Dermis blood vessel endothelial cell (primary cell): ENCODE measurements at regions not wholly inside any gene's neighbourhood (a gene's known extent, or its start where the extent isn't known, plus 50 kb on each side); places are given as distances from the start of the nearest gene placed in this dataset.

Experiments
- DNase-seq: peaks from one replicate; pipeline ENCODE4 v3.0.0; 2010

DNA sequence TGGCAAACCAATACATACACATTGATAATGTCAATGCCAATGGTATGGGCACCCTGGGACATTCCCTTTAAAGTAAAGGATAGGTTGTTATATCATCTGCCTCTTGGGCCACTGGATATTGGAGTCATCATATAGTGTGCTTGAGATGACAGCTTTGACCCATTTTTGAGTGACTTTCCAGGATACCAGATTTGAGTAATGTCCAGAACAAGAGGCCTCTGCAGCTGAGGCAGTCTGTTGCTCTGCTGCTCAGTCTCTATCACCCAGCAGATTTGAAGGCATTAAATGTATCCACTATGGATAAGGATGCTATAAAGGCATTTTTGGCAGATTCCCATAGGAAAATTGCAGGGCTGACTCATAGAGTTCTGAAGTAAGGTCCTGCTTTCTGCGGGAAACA, 525.6 kb upstream of the SEMA6A start:
- no peak for DNase-seq

DNA sequence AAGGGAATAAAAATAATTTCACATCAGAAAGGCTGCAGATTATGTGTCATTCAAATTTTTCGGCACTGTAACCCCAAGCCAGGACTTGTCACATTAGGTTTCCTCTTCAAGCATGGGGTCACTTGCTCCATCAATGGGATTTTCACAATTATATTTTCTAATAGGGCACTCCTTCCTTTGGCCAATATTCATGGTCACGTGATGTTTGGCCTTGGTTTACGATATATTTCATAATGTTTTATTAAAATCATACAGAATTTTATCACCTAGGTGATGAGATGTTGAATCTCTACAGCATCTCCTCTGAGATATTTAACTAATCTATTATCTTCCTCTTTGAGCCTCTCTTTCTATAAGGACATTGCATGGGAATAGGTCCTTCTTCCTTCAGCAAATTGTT, 523.5 kb upstream of the SEMA6A start:
- DNase-seq = no peak

DNA sequence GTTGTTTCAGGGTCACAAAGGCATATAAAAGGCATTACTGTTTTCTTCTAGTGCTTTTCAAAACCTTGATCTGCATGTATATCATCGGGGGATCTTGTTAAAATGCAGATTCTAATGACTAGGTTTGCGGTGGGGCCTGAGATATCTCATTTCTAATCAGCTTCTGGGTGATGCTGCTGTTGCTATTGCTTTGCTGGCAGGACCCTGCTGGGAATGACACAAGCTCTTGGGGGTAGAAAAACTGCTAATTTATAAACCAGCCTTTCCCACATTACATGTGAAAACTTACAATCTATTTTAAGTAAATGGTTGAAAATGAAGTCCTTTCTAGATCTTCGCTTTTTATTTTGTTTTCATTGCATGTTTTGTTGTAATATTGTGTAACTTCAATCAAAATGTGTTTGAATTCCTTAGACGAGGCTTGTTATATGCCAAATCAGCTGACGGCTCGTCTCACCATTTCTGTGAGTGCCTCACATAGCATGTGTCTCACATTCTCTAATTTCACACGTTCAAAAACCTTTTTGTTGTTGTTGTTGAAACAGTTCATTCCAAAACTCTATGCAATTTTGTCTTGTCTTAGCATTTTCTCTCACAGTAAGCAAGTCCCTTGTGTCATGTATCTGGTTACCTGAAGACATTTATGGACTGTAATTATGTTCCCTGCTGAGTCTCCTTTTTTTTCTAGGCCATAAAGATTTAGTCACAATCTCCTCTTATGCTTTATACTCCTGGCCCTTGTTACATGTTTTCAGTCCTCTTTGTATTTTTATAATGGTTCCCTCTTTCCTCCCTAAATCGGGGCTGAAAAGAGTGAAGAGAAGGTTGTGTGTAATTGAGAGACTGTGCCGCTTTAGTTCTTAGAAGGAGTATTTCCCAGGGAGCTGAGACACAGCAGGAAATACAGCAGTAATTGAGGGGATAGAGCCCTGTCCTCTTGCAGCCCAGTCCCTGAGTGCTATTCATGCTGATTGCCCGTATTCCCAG, 521.0 kb upstream of the SEMA6A start:
- DNase-seq = no peak

DNA sequence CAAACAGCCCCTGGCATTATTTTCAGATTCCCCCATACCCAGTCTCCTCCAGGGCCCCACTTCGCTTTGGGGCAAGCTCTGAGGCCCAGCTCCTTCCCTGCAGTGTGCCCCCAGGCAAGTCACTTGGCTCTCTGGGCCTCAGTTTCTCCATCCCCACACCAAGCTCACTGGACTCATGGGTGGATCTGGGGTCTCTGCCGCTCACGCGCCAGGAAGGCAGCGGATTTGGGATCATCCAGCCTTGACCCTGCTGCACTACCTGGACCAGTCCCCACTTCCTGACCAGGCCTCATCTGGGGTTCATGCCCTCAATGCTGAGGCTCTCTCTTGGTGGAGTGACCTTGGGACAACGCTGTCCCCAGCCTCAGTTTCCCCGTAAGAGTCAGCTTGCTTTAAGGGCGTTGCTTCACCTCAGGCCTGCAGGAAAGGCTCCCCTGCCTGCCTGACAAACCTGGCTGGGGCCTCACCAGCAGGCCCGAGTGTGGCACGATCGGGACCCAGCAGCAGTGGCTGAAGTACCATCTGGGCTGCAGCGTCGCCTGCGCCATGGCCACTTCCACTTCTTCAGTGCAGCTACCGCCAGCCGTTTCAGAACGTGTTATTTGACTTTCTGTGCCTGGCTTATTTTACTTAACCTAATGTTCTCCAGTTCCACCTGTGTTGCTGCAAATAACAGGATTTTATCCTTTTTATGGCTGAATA, 519.6 kb upstream of the SEMA6A start:
- DNase-seq = no peak

DNA sequence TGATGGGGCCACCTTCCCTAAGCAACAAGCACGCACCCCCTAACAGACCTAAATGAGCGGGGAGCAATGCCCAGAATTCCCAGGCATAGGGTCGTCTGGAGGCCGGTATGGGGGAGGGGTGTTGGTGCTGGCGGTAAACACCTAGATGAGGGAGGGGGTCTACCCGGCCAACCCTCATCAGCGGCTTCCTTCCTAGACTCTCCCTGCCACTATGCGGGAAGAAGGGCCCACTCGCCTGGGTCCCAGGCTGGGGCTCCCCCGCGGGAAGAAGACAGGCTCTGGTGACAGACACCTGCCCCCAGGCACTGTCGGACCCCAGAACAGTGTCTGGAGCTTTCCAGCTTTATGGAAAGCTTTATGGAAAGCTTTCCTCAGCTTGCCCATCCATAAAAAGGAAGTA, 519.0 kb upstream of the SEMA6A start:
- DNase-seq = no peak

DNA sequence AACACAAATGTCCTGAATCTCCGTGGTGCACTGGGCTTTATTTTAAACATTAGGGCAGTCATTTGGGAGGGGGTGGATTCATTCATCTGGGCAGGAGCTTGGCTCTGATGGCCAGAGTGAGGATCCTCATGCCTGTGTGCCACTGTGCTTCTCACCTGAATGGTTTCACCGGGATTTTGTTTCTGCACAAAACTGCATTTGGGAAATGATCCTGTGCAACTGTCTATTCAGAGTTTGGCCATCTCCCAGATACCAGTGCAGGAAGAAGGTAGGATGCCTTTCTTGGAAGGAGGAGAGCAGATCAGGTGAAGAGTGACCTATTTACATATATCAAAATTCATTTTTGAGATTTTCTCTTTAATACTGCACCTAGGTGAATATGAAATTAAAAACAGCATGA, 514.4 kb upstream of the SEMA6A start:
- no peak for DNase-seq

DNA sequence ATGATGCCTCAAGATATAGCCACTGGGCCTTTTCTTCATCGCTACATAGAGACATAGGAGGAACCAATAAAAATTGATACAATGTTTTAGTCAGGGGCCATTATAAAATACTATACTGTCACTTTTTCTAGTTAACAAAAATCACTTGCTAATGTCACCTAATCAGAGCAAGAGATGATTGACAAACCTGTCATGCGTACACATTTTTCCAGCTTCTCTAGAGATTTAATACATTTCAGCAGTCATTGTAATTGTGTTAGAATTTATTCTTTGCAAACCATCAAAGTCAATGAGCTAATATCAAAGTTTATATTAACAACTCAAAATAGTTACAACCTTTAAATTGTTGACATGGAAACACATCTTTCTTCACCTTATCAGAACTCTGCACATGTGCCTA, 513.6 kb upstream of the SEMA6A start:
- DNase-seq = no peak

DNA sequence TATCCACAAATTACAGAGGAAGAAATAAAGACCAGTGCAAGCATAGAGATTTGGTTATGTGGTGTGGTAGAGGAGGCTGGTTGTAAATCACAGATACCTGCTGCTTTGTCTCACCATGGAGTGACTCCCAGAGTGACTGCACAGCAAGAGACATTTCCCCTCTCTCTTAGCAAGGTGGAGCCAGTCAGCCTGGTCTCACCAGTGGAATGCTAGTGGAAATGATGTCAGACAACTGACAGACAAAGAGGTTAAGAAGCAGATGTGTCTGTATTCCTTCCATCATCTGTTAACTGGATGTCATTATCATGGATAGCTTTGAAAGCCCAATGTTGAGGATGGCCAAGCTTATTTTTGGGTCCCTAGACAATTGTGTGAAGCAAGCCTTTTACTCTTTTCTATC, 509.4 kb upstream of the SEMA6A start:
- DNase-seq = no peak

DNA sequence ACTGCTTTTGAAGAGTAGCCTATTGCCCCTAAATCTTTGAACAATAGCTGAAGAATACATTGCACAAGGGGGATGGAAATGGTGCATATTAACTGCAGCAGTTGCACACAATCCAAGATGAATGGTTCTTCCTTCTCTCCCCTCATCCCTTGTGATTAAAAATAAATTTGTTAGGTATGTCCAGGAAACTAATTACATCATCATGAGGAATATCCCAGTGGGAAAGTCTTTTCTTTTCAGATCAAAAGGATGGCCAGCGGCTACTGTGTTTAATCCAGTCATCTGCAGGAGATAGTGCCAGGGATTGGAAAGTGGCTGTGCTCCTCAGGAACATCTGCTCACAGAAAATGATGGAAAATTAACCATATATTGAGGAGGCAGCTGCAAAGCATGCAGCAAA, 508.4 kb upstream of the SEMA6A start:
- no peak for DNase-seq

DNA sequence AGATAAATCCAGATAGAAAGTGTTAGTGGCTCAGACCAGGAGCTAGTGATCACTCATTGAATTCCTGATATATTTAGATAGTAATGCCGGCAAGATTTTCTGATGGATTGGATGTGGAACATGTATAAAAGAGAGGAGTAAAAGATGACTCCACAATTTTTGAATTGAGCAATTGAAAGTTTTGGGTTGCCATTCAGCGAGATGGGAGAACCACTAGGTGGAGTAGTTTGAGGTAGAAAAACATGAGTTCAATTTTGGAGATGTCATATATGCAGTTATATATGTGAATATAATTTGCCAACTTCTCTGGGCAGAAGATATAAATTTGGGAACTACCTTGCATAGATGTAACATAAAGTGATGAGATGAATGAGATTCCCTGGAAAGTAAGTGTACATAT, 502.5 kb upstream of the SEMA6A start:
- DNase-seq = no peak

DNA sequence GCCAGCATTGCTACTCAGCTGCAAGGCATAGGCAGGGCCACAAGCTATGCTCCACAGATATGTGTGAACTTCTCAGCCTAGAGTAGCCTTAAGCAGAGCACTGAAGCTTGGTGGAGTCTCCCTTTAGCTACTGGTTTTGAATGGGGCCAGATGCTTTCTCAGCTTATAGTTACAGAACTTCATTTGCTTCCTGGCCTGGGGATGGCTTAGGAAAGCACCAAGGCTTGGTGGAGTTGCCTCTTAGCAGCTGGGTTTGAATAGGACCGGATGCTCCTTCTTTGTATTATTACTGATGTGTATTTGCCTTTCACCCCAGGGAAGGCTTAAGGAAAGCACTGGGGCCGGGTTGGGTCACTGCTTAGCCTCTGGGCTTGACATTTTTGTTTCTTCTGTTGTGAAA, 497.8 kb upstream of the SEMA6A start:
- no peak for DNase-seq

DNA sequence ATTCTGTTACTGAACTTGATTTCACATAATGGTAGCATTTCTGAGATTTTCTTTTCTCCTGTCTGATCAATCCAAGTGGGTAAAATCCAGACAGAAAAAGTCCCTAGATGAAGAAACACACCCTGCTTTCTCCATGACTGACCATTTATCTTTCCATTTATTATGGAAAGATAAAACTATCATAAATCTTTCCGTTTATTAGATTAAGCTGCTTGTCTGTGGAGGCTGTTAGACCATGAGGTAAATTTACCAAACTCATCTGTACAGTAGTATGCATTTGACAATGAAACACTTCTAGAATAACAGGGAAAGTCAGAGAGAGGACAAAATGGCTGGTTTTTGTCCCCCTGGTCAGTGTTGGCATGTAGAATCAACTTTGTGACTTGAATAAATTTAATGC, 491.2 kb upstream of the SEMA6A start:
- no peak for DNase-seq

DNA sequence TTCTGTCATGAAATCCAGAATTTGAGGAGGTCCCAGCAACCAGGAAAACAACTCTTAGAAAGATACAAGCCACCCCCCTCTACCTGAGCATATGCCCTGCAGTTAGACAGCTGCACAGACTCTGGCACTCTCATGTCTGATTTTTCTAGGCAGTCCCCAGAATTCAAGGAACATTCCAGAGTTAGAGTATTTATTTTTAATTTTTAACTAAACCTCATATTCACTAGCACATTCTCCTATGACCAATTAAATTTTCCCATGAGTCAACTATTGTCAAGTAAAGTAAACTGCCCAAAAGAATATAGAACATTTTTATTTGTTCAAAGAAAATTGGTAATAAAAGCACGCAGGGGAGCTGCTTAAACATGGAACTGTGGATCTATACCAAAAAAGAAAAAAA, 490.5 kb upstream of the SEMA6A start:
- no peak for DNase-seq

DNA sequence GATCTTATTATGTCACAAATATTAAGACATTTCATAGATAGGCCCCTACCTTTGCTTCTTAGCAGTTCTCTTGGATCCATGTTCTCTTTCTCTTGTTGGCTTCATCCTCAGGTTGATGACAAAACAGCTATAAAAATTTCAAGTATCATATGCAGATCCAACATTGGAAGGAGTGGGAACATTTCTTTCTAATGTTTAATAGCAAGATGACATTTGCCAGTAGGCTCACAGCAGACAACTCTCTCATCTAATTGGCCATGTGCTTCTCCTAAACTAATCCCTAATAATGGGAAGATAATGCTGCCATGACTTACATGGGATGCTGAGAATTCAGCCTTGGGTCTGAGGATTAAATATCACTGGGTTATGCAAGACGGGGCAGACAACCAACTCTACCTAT, 485.5 kb upstream of the SEMA6A start:
- DNase-seq = no peak

DNA sequence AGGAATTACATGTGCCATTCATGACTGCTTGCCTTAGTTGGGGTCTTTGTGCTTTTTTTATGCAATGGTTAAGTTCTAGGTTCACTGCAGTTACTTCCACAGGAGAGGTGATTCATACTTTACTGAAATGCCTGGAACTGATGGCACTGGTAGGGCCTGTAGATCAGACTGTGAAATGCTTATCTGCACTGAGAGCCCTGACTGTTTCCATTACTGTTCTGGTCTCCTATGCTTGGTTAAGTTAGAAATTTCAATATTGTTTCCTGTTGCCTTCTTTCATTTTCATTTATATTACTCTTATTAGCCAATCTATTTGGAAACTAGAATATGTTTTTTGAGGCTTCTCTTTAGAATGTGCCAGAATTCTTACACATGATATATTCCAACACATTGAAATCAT, 484.1 kb upstream of the SEMA6A start:
- no peak for DNase-seq

DNA sequence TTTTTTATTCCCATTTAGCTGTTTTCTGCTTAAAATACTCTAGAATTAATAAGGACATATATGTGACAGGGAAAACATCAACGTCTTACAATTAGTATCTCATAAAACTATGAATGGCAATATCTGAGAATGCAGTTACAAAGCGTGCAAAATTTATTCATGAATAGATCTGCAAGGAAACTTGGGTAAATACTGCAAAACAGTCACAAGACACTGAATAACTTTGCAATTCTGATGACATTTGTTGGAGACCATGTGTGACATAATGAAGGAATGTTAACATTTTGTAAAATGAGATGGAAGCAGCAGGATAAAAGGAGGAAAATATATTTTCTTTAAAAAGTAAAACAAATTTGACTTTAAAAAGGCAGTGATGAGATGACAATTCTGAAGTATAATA, 480.9 kb upstream of the SEMA6A start:
- DNase-seq = no peak

DNA sequence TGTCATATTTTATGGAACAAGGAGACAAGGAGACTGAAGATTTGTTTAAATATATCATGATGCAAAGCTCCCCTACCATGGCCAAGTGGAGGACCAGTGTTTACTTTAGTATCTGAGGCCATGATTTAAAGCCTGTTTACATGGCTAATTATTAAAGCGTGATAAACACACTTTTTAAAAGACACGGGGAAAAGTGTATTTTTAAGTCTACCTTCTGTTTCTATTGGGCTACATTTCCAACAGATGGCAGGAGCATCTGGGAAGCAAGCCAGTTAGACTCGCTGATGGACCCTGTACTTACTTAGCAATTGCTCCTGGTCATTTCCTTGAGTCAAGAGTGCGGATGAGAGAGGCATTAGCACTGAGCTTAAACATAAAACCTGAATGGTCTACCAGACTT, 480.3 kb upstream of the SEMA6A start:
- no peak for DNase-seq

DNA sequence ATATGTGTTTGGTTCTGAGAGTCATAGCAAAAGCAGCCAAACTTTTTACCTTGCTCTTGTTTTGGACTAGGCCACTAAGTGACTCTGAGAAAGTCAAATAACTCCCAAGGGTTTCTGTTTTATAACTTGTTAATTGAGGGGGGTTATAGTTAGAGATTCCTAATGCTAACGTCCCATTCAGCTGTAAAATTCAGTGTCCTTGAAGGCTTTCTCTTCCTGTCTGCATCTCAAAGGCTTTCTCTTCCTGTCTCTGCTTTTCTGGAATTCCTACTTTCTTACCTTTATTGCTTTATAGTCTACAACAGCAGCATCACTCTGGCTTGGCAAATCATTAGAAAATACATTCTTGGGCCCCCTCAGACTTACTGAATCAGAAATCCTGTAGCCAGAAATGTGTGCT, 479.5 kb upstream of the SEMA6A start:
- no peak for DNase-seq

DNA sequence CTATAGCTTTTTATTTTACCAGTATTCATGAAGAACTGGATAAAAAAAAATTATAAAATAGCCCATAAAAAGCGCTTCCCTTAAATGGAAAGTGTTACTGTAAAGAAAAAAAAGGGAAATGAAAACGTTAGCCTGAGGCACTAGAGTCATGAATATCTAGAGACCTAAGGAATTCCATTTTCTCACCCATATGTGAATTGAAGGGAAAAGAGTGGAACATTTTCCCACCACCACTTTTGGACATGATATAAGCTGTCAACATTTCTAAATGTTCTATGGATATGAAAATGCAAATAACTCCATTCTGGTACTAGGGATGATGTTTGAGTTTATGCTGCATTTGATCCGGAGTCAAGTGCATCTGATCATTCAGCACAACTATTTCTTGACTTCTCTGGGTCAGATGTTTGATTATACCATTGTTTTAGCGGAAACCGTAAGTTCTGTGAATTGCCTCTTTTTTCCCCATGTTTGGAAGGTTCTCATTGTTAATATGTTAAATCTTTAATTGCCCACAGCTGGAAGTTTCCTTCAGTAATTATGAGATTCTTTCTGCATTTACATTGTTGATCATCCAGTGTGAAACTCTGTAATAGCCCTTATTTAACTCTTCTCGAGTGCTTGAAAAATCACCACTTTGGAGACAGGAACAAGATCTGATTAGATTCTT, 467.4 kb upstream of the SEMA6A start:
- no peak for DNase-seq

DNA sequence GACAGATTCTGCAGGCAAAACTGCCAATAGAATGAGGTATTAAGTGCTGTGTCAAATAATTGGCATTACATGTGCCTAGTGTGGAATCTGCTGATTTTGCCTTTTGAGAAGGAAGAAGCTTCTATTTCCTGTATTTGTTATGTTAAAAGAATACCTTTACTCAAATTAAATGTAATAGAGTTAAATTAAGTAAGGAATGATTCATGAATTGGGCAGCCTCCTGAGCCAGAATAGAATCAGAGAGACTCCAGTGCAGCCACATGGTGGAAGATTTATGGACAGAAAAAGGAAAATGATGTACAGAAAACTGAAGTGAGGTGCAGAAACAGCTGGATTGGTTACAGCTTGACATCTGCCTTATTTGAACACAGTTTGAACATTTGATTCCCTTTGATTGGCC, 464.4 kb upstream of the SEMA6A start:
- no peak for DNase-seq

DNA sequence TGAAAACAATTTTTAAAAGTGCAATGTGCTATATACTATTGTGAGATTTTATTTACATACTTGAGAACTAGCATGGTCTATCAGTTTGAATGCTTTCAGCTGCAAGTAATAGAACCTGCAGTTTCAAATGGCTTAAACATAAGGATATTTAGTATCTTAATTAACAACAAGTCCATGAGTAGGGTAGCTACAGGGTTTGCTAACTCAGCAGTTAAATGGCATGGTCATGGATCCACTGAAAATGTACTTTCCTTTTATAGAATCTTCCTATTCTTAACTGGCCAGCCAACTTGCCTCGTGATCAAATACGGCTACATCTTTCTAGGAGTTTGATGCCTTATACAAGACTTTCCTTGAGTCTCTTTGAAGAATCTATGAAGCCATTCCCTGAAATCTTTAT, 452.8 kb upstream of the SEMA6A start:
- DNase-seq = no peak

DNA sequence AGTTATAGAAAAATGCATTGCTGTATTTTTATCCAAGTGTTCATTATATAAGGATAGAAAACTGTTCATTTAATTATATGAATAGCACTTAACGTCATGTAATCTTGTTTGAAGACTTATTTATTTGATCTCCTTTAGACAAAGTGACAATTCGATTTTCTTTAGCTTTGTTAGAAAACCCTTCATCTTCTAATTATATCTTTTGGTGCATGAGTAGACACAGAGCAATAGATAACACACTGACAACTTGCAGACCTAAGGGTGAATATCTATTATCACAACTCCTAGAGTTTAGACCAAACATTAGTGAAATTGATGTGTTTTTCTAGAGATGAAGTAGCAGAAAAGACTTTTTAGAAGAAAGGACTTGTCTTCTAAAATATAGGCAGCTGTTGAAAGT, 446.4 kb upstream of the SEMA6A start:
- no peak for DNase-seq

DNA sequence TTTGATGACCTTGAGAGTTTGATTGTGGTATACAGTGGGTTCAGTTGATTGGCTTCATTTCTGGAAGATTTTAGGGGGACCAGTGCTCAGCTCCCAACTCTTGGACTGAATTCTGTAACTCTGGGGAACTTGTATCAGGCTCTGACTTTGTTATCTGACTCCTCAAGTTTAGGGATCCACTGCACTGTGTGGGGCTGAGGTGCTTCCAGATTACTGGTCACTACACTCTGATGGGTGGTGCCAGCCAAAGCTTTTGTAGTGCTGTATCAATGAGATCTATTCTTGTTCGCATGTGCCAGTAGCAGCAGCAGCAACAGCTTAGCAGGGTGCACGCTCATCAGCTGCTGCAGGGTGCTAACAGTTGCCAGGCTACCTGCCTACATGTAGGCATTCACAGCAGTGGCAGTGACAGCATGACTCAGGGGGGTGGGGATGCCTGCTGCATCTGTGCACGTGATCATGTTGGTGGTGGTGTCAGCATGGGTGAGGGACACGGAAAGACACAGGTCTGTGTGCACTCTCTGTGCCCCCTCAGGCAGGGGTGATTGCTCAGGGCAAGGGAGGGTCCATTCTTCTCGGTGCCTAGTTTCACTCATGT, 438.8 kb upstream of the SEMA6A start:
- DNase-seq = no peak
